A549 (cell line): ENCODE measurements at regions not wholly inside any gene's neighbourhood (a gene's known extent, or its start where the extent isn't known, plus 50 kb on each side); places are given as distances from the start of the nearest gene placed in this dataset.

Experiments used
- ATAC-seq, 2 experiments: fragments of 200-7000 bp in 1 of 2; fragments of >200 bp in 1 of 2; cut with Nextera tagmentation in 1 of 2; cut with Tn5 transposase in 1 of 2; 3 replicates each; pipeline versions ENCODE4 v1.8.0 to v1.9.1; 2018 to 2020; ENCODE audit warnings: mild to moderate bottlenecking in 1 of 2, moderate library complexity in 1 of 2
- CTCF ChIA-PET: fragments of 300-600 bp; sonication (Branson Sonifier 250); formaldehyde crosslinking; extraction: SDS; loops from one replicate; lab custom pipeline; 2021; ENCODE audit warnings: antibody characterized with exemption, inconsistent platforms; lab: Yijun Ruan, JAX
- POLR2A ChIA-PET: fragments of 350-600 bp; formaldehyde crosslinking; extraction: SDS; loops from one replicate; lab custom pipeline; 2021; ENCODE audit warnings: antibody characterized with exemption, inconsistent platforms; lab: Yijun Ruan, JAX
- DNase-seq, 2 experiments: peaks; one replicate each; pipeline versions ENCODE4 v3.0.0 to v3.0.0-alpha.2; 2011 to 2016; ENCODE audit warnings: low read depth in 1 of 2, low spot score in 1 of 2
- FAIRE-seq: peaks from 2 replicates; lab custom pipeline; 2011; peaks lifted over from hg19 to GRCh38; lab: Jason Lieb, UNC
- H3K27ac ChIP-seq, 2 experiments: fragments of >200 bp; sonication (Bioruptor Twin); formaldehyde crosslinking; 3 replicates each; pipeline ENCODE4 v1.5.1; 2016 to 2017
- H3K4me1 ChIP-seq: fragments of >200 bp; sonication (Bioruptor Twin); formaldehyde crosslinking; 3 replicates; pipeline ENCODE4 v1.6.1; 2016
- H3K4me2 ChIP-seq: fragments of >200 bp; sonication (Bioruptor Twin); formaldehyde crosslinking; 3 replicates; pipeline ENCODE4 v1.6.1; 2016
- H3K4me3 ChIP-seq: fragments of >200 bp; sonication (Bioruptor Twin); formaldehyde crosslinking; 3 replicates; pipeline ENCODE4 v1.5.1; 2016
- H3K9me3 ChIP-seq: fragments of >200 bp; sonication (Bioruptor Twin); formaldehyde crosslinking; 3 replicates; pipeline ENCODE4 v1.6.1; 2016
- BCL3 ChIP-seq: fragments of >200 bp; sonication (Bioruptor Twin); formaldehyde crosslinking; IDR thresholded peaks from 3 replicates; pipeline ENCODE4 v1.6.1; 2016
- CHD4 ChIP-seq: fragments of 200-600 bp; sonication (generic); IDR thresholded peaks from 2 replicates; pipeline ENCODE4 v1.6.1; 2016; ENCODE audit warnings: antibody characterized with exemption, mild to moderate bottlenecking, borderline replicate concordance
- EHF ChIP-seq: fragments of 250-450 bp; sonication (Bioruptor Pico); IDR thresholded peaks from 2 replicates; pipeline ENCODE4 v1.5.0; 2020; ENCODE audit warnings: mild to moderate bottlenecking
- EP300 ChIP-seq, 2 experiments: fragments of >200 bp; sonication (Bioruptor Twin); formaldehyde crosslinking; IDR thresholded peaks; 2 replicates in 1 of 2; 3 replicates in 1 of 2; pipeline ENCODE4 v1.6.1; 2016 to 2017
- FOSL2 ChIP-seq, 2 experiments: fragments of 450-650 bp in 1 of 2; fragments of >200 bp in 1 of 2; sonication (Bioruptor Twin) in 1 of 2; formaldehyde crosslinking; IDR thresholded peaks; 2 replicates each; pipeline versions ENCODE4 v1.5.0 to v1.6.1; 2016 to 2020; ENCODE audit warnings: mild to moderate bottlenecking in 1 of 2, moderate library complexity in 1 of 2
- GATA3 ChIP-seq: IDR thresholded peaks from 2 replicates; pipeline ENCODE4 v1.6.1; 2012; ENCODE audit warnings: borderline replicate concordance
- HOXB13 ChIP-seq: fragments of 250-450 bp; sonication (Bioruptor Pico); IDR thresholded peaks from 2 replicates; pipeline ENCODE4 v1.5.0; 2020; ENCODE audit warnings: low read depth, mild to moderate bottlenecking, moderate library complexity
- HOXB5 ChIP-seq: fragments of 250-450 bp; sonication (Bioruptor Pico); IDR thresholded peaks from 2 replicates; pipeline ENCODE4 v1.5.0; 2020; ENCODE audit warnings: mild to moderate bottlenecking, moderate library complexity
- KDM1A ChIP-seq: fragments of 200-600 bp; sonication (generic); IDR thresholded peaks from 2 replicates; pipeline ENCODE4 v1.6.1; 2016; ENCODE audit warnings: low read depth, mild to moderate bottlenecking
- KDM5A ChIP-seq: fragments of 200-600 bp; sonication (generic); IDR thresholded peaks from 2 replicates; pipeline ENCODE4 v1.6.1; 2016; ENCODE audit warnings: antibody characterized with exemption, mild to moderate bottlenecking
- MAFK ChIP-seq: fragments of 450-650 bp; IDR thresholded peaks from 2 replicates; pipeline ENCODE4 v1.6.1; 2014; ENCODE audit not compliant: partially characterized antibody
- PBX3 ChIP-seq: IDR thresholded peaks from 2 replicates; pipeline ENCODE4 v1.6.1; 2012
- PHF8 ChIP-seq: fragments of 200-600 bp; sonication (generic); IDR thresholded peaks from 2 replicates; pipeline ENCODE4 v1.6.1; 2016; ENCODE audit warnings: low read depth, mild to moderate bottlenecking, antibody characterized with exemption, moderate library complexity, borderline replicate concordance
- POLR2A ChIP-seq: IDR thresholded peaks from 2 replicates; pipeline ENCODE4 v1.6.1; 2012; ENCODE audit warnings: mild to moderate bottlenecking, low read length
- RAD21 ChIP-seq, 2 experiments: fragments of >200 bp in 1 of 2; sonication (Bioruptor Twin) in 1 of 2; formaldehyde crosslinking in 1 of 2; IDR thresholded peaks in 1 of 2; conservative IDR thresholded peaks in 1 of 2; 2 replicates in 1 of 2; 3 replicates in 1 of 2; pipeline ENCODE4 v1.6.1; 2012 to 2018; ENCODE audit warnings: inconsistent platforms in 1 of 2
- RCOR1 ChIP-seq: fragments of 150-350 bp; IDR thresholded peaks from 2 replicates; pipeline ENCODE4 v1.6.1; 2014; ENCODE audit warnings: antibody characterized with exemption, low read length, low read depth
- REST ChIP-seq: fragments of 200-600 bp; sonication (generic); IDR thresholded peaks from 2 replicates; pipeline ENCODE4 v1.6.1; 2016; ENCODE audit warnings: antibody characterized with exemption, mild to moderate bottlenecking, moderate library complexity
- RFX5 ChIP-seq: fragments of 450-650 bp; IDR thresholded peaks from 2 replicates; pipeline ENCODE4 v1.7.1; 2014; ENCODE audit warnings: antibody characterized with exemption, mild to moderate bottlenecking, moderate library complexity
- TFCP2L1 ChIP-seq: fragments of 250-450 bp; sonication (Bioruptor Pico); IDR thresholded peaks from 2 replicates; pipeline ENCODE4 v1.5.0; 2021; ENCODE audit warnings: mild to moderate bottlenecking
- ZC3H11A ChIP-seq: fragments of 450-650 bp; IDR thresholded peaks from 2 replicates; pipeline ENCODE4 v1.6.1; 2014; ENCODE audit warnings: antibody characterized with exemption, mild to moderate bottlenecking
- ZFP36 ChIP-seq: fragments of 450-650 bp; IDR thresholded peaks from 2 replicates; pipeline ENCODE4 v1.6.1; 2014; ENCODE audit warnings: borderline replicate concordance; ENCODE audit not compliant: partially characterized antibody
- ZNF302 ChIP-seq: fragments of 250-450 bp; sonication (Bioruptor Pico); IDR thresholded peaks from 2 replicates; pipeline ENCODE4 v1.9.0; 2021; ENCODE audit warnings: inconsistent platforms, mild to moderate bottlenecking, moderate library complexity
- ZSCAN20 ChIP-seq: fragments of 250-450 bp; sonication (Bioruptor Pico); IDR thresholded peaks from 2 replicates; pipeline ENCODE4 v1.8.0; 2022; ENCODE audit warnings: mild to moderate bottlenecking, moderate library complexity
- whole genome bisulfite sequencing: methylation state at CpG from one replicate; pipeline ENCODE4 v1.1.6; 2017; ENCODE audit errors: missing lambda C conversion rate; 5-methylcytosine and 5-hydroxymethylcytosine counted together

GRCh38 chr4:67006791-67007190, 538.5 kb downstream of the CENPC start:
- ChIA-PET POLR2A (no interaction called here), CTCF (no interaction called here)
- FAIRE-seq: no peak
- no peaks in the 10 kb centered on the region for H3K9me3 ChIP-seq
- ATAC-seq: no peak
- no peak overlapping the region for H3K27ac ChIP-seq
- no peak overlapping the region for H3K4me2 ChIP-seq
- whole genome bisulfite sequencing: 60% methylated on average over 3 of the region's 3 CpGs
- no peak for DNase-seq
- TF ChIP-seq ZC3H11A: no peak
- TF ChIP-seq EHF (CRISPR knock-in tag): no peak
- TF ChIP-seq BCL3: no peak
- no peak for TF ChIP-seq HOXB13
- no peak for TF ChIP-seq POLR2A
- no peak for TF ChIP-seq ZFP36
- TF ChIP-seq HOXB5 (CRISPR knock-in tag): no peak
- no peak for TF ChIP-seq TFCP2L1
- no peak for TF ChIP-seq PHF8
- no peak for TF ChIP-seq REST
- no peak for TF ChIP-seq EP300 (IDR thresholded peaks at IDR 0.05)
- TF ChIP-seq RFX5: no peak
- no peak for TF ChIP-seq MAFK
- no peak overlapping the region for H3K4me3 ChIP-seq
- no peaks in the 10 kb centered on the region for H3K4me1 ChIP-seq

- CTCF ChIA-PET: no interaction called here
- FAIRE-seq: no peak
These were observed 553.8 kb downstream of the CENPC start for GRCh38 chr4:66991521-66991920.

More at GRCh38 chr4:66991521-66991920, 553.8 kb downstream of the CENPC start:
- ATAC-seq (no peak), DNase-seq (no peak)
- no peaks in the 10 kb centered on the region for H3K9me3 ChIP-seq
- H3K4me1 ChIP-seq: no peaks in the 10 kb centered on the region
- no peak overlapping the region for H3K4me2 ChIP-seq
- no peak overlapping the region for H3K4me3 ChIP-seq
- TF ChIP-seq RAD21 (conservative IDR thresholded peaks at IDR 0.05 in 1 of 2, IDR thresholded peaks at IDR 0.05 in 1 of 2) (no peak), KDM1A (no peak), CHD4 (no peak), FOSL2 (IDR thresholded peaks at IDR 0.05) (no peak), FOSL2 (CRISPR knock-in tag; IDR thresholded peaks at IDR 0.05) (no peak), ZSCAN20 (CRISPR knock-in tag) (no peak), GATA3 (no peak), MAFK (no peak), RCOR1 (no peak), ZNF302 (CRISPR knock-in tag) (no peak), EP300 (IDR thresholded peaks at IDR 0.05) (no peak), PBX3 (no peak), EHF (CRISPR knock-in tag) (no peak), REST (no peak), KDM5A (no peak)
- no peak overlapping the region for H3K27ac ChIP-seq
- POLR2A ChIA-PET: no interaction called here
